Right renal pelvis (tissue), 4 donors: ENCODE measurements at regions not wholly inside any gene's neighbourhood (a gene's known extent, or its start where the extent isn't known, plus 50 kb on each side); places are given as distances from the start of the nearest gene placed in this dataset.
"Not testable (repeated sequence)": the region's sequence is repeated elsewhere in the genome, so short reads cannot be mapped to it uniquely, and the experiment has no call there.

ENCODE experiments used
- DNase-seq, 4 donors: peaks; one replicate each; pipeline ENCODE4 v3.0.0-alpha.2; 2013; ENCODE audit warnings: low read depth in 4 of 4, low spot score in 3 of 4, missing footprints in 1 of 4

DNA sequence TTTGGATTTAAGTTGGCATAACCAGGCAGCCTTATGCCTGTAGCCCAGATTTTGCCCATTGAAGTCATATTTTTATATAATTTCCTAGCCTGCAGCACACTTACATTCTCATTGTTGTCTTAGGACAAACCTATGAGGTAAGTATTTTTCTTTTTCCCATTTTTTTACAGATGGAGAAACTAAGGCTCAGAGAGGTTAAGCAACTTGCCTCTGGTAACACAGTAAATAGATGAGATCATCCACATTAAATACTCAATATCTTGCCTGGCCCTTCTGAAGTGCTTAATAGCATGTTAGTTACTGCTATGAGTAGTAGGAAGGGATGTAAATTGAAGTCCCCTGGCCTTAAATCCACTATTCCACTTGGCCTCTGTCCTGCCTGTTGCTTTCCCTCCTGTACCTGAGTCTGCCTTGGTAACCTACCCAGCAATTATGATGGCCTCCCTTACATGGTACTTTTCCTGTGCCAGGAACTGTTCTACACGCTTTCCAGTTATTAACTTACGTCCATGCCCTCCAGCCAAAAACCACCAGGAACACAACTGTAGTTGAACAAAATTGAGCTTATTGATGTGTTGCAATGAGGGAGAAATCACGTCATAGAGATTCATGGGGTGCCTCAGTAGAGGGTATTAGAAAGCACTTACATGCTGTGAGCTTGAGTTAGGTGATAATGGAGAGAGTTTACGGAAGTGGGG, 111.6 kb upstream of the FGGY start:
- no peak for DNase-seq

DNA sequence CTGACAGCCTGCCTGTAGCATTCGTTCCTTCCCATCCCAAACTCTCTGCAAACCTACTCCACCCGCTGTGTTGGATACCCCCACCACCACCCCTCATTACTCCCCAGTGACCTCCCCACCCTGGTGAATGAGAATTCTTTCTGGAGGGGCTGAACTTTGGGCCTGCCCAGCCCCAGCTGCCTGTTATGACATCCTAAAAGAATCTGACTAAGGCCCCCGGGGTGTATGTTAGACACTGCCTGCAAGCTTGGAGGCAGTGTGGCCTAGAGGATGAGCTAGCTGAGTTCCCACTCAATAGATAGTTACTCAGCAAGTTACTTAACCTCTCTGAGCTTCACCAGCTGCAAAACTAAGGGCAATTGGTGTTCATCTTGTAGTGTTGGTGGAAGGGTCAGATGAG, 110.2 kb upstream of the FGGY start:
- no peak for DNase-seq

DNA sequence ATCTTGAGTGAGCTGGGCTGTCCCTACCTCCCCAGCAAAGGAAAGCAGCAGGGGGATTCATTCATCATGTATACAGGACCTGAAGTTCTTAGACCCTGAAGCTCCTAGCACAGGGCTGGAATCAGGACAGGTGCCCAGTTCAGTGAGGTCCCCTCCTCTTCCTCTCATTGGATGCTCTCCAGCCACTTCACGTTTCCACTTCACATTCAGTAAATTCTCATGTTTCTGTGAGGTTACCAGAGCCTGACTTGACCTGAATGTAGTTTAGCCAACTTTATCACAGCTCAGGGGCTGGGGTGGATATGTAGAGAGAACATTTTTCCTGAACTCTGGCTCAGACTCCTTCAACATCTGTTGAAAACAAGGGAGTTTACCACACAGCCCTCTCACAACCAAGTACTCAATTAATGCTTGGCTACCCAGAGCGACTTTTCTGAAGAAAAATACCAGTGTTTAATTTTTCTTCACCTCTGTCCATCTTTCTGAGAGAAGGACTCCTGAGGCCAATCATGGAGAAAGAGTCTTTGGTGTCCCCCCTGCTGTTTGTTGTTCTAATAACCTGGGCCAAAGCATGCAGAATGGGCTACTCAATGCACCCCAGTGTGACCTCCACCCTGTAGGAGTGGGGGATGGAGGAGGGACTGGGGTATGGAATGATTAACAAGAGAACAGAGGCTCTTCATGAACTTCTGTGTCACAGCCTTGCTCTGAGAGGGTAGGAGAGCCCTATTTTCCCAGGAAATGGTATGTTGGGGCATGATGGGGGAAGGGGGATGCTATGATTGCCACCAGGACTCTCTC, 108.3 kb upstream of the FGGY start:
- DNase-seq = no peak

DNA sequence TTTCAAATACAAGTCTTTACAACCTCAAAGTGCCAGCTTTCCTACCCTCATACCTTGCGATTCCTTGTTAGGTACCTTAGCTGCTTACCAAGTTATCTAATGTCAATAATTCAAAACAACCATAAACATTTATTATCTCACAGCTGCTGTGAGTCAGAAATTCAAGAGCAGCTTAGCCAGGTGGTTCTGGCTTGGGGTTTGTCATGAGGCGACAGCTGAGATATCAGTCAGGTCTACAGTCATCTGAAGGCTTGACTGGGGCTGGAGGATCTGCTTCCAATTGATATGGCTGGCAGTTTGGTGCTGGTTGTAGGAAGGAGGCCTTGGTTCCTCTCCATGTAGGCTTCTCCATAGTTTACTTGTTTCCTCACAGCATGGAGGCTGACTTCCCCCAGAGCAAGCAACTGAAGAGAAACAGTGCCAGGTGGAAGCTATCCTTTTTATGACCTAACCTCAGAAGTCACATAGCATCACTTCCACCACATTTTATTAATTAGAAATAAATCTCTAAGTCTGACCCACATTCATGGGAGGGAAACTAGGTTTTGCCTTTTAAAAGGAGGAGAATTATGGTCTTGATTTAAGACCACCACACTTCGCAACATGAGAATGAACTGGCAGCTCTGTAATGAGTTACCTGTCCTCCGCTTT, 103.3 kb upstream of the FGGY start:
- DNase-seq = no peak

DNA sequence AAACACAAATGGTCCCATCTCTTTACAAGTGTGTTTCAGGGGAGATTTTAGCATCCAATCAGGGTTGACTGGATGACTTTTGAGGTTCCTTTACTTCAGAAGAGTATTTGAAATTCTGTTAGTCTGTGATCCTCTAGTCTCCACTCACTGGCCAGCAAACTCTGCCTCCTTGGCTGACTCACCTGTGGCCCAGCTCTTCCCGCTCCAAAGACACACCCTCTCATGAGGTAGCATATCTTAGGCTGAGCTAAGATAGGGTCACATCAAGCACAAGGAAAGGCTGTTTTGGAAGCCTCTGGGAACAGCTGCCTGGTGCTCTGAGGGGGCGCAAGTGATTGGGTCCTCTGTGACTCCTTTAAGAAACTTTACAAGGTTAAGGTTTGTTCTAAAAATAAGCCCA, 102.3 kb upstream of the FGGY start:
- no peak for DNase-seq

DNA sequence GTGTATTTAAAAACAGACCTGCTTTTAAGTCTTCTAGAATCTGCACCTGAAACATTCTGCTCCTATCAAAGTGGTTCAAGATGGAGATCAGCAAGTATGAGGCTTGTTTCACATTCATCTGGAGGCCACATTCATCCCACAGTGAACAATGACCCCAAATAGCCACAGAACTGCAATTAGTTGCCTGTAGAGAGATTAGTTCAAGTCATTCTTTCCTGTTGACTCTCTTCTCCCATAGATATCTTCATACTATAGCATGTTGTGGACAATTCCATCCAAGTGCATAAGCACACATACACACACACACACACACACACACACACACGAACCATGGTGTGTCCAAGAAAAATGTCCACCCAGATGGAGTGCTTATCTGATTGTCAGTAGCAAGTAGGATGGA, 101.7 kb upstream of the FGGY start:
- no peak for DNase-seq

DNA sequence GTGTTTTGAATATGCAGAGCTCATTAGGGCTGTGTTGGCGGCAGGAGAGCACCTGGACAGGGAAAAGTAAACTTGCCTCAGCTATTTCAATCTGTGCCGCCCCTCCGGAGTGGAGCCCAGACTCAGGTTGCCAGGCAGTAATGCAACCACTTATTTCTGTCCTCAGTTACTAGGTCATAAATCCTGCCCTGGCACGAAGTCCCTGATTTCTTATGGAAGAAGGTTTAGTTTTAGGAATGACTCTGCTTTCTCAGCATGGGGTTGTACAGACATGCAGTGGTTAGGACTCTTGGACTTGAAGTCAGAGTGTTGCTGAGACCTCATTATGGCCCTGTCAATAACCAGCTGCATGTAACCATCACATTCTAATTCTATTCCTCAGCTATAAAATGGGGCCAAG, 98.3 kb upstream of the FGGY start:
- no peak for DNase-seq

DNA sequence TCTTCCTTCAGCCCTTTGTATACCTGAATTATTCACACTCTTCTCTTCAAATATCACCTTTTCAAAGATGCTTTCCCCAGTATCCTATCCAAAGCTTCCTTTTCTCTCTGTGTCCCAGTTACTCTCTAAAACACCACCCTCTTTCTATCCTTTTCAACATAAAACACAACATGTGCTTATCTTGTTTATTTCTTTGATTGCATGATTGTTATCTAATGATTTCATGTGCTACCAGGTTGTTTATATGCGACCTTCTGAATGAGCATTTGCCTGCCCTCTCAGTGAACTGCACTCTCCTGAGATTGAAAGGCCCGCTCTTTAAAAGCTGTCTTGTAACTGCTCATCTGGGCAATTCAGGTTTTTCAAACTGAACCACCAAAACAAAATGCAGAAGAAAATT, 97.7 kb upstream of the FGGY start:
- DNase-seq = no peak

DNA sequence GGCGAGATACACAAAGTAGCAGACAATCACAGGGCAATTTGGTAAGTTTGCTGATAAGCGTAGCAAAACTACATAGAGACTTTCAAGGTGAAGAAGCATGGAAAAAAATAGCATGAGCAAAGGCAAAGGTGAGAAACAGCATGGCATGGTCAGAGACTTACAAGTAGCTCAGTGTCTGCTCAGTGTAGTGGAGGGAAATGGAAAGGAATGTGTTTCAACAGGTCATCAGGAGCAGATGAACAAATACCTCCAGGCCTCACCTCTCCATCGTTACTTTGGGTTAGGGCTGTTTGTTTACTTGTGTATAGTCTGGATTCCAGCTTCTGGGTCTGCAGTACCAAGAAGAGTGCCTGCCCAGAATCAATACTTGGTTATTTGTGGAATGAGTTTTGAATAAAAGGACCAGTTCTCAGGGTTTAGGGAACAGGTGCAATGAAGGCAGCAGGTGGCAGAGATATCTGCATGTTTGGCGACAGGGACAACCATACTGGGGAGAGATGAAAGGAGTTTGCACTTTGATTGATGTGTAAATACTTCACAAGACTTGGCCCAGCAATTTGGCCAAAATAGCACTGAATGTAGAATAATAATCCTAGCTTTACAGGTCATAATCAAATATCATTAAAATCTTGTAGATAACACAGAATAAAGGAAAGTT, 97.0 kb upstream of the FGGY start:
- DNase-seq = no peak

DNA sequence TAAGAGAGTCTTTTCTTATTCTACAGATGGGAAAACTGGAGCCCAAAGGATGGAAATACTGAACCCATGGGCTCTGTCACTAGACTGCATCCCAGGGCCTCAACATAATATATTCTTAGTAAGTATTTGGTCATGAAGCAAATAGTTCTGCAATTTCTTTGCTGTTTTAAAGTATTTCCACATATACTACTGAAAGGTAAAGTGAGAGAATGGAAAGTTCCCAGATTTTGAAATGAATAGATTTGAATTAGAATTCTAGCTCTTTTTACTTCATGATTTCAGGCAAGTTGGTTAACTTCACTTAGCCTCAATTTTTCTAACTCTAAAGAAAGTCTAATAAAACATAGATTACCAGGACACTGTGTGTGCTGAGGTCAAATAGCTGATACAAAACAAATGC, 95.6 kb upstream of the FGGY start:
- DNase-seq = no peak

DNA sequence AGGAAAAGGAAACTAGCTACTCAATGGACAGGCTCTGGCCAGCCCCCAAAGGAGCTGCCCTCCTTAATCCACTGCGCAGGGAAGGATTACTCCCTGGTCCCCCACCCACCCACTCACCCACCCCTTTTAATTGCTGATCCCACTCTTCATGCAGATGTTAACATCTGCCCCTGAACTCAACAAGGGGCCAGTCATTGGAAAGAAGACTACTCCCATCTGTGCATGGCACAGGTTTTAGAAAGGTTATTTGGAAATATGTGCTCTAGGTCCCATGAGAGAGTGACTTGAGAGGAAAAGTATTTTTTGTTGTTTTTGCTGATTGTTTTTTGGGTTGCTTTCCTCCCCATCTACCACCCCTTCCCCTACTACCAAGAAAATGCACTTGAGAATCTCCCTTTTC, 94.4 kb upstream of the FGGY start:
- DNase-seq = no peak

DNA sequence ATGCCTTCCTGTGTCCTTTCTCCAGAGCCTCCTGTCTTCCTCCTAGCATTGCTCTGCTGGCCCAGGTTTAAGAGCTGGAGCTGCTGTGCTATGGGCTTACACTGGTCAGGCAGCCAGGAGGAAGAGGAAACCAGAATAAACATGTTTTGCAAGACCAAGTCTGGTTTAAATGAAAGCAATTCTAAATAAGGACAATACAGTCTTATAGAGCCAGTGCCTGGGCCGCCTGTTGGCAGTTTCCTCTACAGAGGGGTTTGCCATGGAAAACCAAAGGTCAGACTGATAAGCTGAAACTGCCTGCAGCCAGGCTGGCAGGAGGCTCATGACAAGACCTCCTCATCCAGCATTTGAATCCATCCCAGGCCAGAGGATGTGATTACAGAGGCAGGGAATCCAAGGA, 92.9 kb upstream of the FGGY start:
- no peak for DNase-seq

DNA sequence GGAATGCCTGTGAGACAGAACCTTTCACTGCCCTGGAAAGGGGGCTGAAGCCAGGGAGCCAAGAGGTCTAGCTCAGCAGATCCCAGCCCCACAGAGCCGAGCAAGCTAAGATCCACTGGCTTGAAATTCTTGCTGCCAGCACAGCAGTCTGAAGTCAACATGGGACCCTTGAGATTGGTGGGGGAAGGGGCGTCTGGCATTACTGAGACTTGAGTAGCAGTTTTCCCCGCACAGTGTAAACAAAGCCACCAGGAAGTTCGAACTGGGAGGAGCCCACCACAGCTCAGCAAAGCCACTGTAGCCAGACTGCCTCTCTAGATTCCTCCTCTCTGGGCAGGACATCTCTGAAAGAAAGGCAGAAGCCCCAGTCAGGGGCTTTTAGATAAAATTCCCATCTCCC, 90.3 kb upstream of the FGGY start:
- not testable (repeated sequence) for DNase-seq

DNA sequence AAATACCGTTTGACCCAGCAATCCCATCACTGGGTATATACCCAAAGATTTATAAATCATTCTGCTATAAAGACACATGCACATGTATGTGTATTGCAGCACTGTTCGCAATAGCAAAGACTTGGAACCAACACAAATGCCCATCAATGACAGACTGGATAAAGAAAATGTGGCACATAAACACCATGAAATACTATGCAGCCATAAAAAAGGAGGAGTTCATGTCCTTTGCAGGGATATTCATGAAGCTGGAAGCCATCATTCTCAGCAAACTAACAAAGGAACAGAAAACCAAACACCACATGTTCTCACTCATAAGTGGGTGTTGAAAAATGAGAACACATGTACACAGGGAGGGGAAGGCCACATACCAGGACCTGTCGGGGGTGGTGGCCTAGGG, 86.5 kb upstream of the FGGY start:
- not testable (repeated sequence) for DNase-seq

DNA sequence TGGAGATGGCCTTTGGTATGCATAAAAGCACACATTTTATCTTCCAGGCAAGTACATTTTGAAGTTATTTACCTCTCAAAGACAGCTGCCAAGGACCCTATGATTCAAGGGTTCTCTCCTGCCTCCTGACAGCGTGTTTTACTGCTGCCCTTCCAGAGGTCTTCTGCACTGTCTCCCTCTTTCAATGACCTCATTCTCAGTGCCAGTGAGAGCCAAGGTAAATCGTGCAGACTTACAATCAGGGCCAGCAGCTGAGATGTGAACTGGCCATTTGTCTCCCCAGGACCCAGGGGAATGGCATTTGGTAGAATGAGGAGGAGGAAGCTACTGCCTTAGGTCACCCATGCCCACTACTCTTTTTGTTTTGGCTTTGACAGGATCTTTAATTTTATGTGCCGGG, 84.2 kb upstream of the FGGY start:
- no peak for DNase-seq

DNA sequence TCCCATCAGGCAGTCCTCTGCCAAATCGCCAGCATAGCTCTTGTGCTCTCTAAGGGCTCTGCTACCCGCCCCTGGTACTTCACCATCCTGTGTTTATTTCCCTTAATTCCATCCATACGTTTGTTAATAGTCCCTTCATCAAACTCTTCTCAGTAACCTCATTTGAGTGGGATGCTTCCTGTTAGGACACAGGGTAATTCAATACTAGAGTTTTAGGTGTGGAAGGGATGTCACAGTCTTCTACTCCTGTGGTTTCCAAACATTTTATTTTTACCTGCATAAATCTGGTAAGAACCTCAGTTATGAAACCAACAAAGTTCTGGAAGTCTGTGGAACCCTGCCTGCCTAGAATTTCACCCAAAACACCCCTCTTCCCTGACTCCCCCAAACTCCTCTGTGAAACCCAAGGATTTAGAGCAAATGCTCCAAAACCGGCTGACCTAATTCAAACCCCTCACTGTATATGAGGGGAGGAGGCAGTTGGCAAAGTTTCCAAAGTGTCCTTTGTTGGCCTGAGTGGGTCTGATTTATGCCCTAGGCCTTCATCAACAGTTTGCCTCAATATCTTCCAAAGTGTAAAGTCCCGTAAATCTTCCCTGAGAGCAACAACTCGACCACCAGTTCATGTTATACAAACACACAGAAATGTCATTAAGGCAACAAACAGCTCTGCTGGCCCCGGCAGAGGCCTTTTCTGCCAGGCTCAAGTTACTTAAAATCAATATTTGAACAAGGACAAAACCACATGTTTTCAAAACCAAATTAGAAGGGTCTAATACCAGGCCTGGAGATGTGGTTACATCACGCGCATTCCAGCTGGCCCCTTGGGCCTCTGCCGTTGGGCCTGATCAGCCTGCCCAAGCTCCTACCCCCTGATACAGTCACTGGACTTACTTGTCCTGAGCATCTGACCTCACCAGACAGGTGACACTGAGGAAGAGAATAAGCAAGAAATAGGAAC, 82.4 kb upstream of the FGGY start:
- DNase-seq = peak; percentile 31 to 71 (median 60)

DNA sequence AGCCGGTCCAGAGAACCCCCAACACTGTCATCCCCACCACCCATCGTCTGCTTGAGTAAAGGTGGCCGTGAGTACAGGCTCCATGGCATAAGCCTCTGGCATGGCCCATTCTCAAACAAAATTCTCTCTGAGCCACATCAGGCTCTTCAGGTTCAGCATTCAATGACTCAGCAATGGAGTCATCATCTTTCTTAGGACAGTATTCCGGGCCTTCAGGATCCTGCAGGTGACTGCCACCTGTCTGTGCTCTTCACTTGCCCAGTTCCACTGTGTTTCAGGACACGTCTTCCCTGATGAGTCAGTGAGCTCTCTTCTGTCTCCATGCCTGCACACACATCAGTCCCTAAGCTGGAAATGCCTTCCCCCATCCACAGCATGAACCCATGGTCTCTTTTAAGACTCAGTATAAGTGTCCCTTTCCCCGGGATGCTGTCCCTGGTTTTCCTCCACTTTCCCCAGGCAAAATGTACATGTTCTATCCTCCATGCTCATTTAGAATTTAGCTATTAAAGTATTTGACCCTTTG, 81.1 kb upstream of the FGGY start:
- no peak for DNase-seq

DNA sequence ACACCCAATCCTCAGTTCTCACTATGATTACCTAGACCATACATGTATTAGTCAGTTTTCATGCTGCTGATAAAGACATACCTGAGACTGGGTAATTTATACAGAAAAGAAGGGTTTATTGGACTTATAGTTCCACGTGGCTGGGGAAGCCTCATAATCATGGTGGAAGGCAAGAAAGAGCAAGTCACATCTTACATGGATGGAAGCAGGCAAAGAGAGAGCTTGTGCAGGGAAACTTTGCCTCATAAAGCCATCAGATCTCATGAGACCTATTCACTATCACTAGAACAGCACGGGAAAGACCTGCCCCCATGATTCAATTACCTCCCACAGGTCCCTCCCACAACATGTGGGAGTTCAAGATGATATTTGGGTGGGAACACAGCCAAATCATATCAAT, 79.5 kb upstream of the FGGY start:
- DNase-seq = not testable (repeated sequence)

DNA sequence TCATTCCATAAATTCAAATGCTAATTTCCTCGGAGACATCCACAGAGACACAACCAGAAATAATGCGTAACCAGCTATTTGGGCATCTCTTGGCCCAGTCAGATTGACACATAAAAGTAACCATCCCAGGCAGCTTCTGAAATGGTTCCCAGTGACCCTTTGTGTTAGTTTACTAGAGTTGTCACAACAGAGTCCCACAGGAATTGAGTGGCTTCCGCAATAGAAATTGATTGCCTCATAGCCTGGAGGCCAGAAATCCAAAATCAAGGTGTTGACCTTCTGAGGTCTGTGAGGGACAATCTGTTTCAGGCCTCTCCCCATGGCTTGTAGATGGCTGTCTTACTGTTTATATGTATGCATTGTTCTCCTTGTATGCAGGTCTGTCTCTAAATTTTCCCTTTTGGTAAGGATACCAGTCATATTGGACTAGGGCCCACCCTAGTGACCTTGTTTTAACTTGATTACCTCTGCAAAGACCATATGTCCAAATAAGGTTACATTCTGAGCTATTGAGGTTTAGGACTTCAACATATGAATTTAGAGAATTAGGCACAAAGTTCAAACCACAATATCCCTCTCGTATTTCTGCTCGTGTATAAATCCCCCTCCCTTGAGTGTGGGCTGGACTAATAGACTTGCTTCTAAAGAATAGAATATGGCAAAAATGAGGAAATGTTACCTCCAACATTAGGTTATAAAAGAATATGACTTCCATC, 78.2 kb upstream of the FGGY start:
- no peak for DNase-seq
